CD4-positive, alpha-beta T cell treated with Interleukin-10 for 1 hour (primary cell): ENCODE measurements at regions not wholly inside any gene's neighbourhood (a gene's known extent, or its start where the extent isn't known, plus 50 kb on each side); places are given as distances from the start of the nearest gene placed in this dataset.
"Not testable (repeated sequence)": the region's sequence is repeated elsewhere in the genome, so short reads cannot be mapped to it uniquely, and the experiment has no call there.

Experiments used
- DNase-seq: peaks from one replicate; pipeline ENCODE4 v3.0.0-alpha.2; 2020

GRCh38 chr10:9253121-9253520 is 1198.6 kb downstream of the GATA3 start:
- DNase-seq: no peak

- no peak for DNase-seq
Measured at GRCh38 chr10:9254353-9254752, 1199.9 kb downstream of the GATA3 start.

GRCh38 chr10:9260690-9261089 is 1206.2 kb downstream of the GATA3 start:
- DNase-seq: no peak

- no peak for DNase-seq
Measured at GRCh38 chr10:9262770-9263169, 1208.3 kb downstream of the GATA3 start.

- no peak for DNase-seq
Measured at GRCh38 chr10:9268176-9268575, 1213.7 kb downstream of the GATA3 start.

- DNase-seq: not testable (repeated sequence)
Measured at GRCh38 chr10:9273126-9273833, 1218.8 kb downstream of the GATA3 start.

GRCh38 chr10:9274206-9274755 is 1219.8 kb downstream of the GATA3 start:
- DNase-seq: no peak

- no peak for DNase-seq
Measured at GRCh38 chr10:9275861-9276260, 1221.4 kb downstream of the GATA3 start.

- DNase-seq: no peak
Measured at GRCh38 chr10:9285690-9286089, 1231.2 kb downstream of the GATA3 start.

GRCh38 chr10:9289811-9290210 is 1235.3 kb downstream of the GATA3 start:
- DNase-seq: no peak

- no peak for DNase-seq
Measured at GRCh38 chr10:9291081-9291480, 1236.6 kb downstream of the GATA3 start.

GRCh38 chr10:9294132-9294663 is 1239.7 kb downstream of the GATA3 start:
- DNase-seq: no peak

- no peak for DNase-seq
Measured at GRCh38 chr10:9294865-9295264, 1240.4 kb downstream of the GATA3 start.

- no peak for DNase-seq
Measured at GRCh38 chr10:9296190-9296589, 1241.7 kb downstream of the GATA3 start.

- DNase-seq: no peak
Measured at GRCh38 chr10:9297580-9297979, 1243.1 kb downstream of the GATA3 start.

- DNase-seq: no peak
Measured at GRCh38 chr10:9299966-9300365, 1245.5 kb downstream of the GATA3 start.

GRCh38 chr10:9301148-9301547 is 1246.7 kb downstream of the GATA3 start:
- DNase-seq: no peak

GRCh38 chr10:9301554-9301953 is 1247.1 kb downstream of the GATA3 start:
- no peak for DNase-seq

GRCh38 chr10:9302140-9302746 is 1247.8 kb downstream of the GATA3 start:
- DNase-seq: peak; percentile 58

- peak; percentile 37 for DNase-seq
Measured at GRCh38 chr10:9305018-9305655, 1250.6 kb downstream of the GATA3 start.

- no peak for DNase-seq
Measured at GRCh38 chr10:9311702-9312499, 1257.4 kb downstream of the GATA3 start.

GRCh38 chr10:9315292-9315691 is 1260.8 kb downstream of the GATA3 start:
- DNase-seq: no peak

- peak; percentile 51 for DNase-seq
Measured at GRCh38 chr10:9331583-9332008, 1277.1 kb downstream of the GATA3 start.
